NCI-H526 (cell line): ENCODE measurements at regions not wholly inside any gene's neighbourhood (a gene's known extent, or its start where the extent isn't known, plus 50 kb on each side); places are given as distances from the start of the nearest gene placed in this dataset.

ENCODE experiments used
- DNase-seq, 2 experiments: peaks; one replicate each; lab custom pipeline; 2025; lab: John Stamatoyannopoulos, UW

DNA sequence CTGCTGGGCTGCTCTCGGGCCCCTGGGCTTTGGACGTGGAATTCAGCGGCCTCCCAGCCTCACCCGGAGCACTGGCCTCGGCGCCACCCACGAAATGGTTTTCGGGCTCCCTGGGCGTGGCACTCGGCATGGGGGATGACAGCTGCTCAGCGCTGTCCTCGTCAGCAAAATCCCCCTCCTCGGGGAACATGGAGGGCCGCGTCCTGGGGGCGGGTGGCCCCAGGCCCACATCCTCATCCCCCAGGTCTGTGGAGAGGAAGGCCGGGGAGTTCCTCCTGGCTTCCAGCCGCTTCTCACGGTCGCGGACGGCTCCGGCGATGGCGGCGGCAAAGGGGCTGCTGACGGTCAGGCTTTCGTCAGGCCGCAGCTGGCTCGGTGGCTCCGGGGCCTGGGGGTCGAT lies 88.4 kb downstream of the CTTN start:
- DNase-seq, result no peak

DNA sequence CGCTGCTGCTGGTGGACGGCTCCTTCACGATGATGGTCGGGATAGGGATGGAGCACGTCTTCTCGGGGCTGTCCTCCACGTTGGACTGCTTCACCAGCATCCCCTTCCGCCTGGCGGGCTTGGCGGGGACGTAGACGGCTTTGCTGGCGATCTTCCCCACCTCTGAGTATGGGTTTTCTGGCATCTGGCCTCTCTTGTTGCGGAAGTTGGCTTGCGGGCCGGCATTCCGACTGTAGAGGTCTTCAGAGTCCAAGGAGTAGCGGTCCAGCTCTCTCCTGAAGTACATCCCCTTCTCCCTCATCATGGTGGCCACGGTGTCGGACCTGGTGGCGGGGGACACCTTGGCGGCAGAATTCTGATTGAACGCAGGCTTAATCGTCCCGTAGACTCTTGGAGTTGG lies 88.8 kb downstream of the CTTN start:
- no peak for DNase-seq

DNA sequence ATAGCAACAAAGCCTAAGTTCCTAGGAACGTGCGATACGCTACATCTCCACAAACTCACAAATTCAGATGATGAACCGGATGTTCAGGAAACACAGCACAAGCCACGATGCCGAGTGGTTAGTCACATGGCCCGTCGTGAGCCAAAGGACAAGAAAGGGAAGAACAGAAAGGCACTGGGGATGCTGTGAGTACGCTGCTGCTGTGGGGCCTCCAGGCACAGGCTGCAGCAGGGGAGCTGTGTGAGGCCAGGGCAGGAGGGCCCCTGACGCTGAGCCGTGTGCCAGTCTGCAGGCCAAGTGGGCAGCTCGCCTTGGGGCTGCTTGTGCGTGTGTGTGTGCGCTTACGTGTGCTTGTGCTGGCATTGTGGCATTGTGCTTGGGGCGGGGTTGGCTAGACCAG lies 89.4 kb downstream of the CTTN start:
- no peak for DNase-seq

DNA sequence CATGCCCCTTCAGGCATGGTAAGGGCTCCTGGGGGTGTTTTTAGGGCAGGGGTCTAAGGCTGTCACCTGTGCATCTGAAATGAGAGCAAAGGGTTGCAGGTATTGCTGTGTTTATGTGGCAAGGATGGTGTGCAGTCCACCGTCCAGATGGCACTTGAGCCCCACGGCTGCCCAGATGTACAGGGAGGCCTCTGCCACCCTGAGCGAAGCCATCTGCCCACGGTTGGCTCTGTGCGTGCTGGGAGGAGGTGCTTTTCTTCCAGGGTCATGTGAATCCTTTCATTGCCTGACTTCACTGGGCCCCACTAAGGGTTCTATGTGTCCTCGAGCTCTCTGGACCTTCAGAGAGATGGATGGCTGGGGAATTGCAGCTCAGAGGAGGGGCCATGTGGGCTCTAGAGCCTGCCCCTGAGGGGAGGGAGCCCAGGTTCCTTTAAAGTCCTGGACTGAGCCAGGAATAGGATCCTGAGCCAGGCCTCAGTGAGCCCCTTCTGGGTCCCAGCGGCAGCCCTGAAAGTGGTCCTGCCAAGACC lies 89.9 kb downstream of the CTTN start:
- DNase-seq, result no peak

DNA sequence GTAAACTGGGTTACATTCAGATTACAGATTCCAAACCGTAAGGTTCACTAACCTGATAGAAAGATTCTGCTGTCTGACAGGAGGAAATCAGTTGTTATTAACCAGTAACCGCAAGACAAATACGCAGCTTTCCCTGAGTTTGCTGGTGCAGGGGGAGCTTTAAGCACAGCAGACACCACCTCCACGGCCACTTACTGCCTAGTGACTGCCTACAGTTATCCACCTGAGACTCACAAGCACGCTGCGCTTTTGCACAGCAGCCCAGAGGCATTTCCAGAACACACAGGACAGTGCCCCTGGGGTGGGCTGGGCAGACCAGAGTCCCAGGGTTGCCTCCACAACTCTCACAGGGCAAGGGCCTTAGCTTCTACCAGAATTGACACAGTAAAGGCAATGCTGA lies 90.9 kb downstream of the CTTN start:
- no peak for DNase-seq

DNA sequence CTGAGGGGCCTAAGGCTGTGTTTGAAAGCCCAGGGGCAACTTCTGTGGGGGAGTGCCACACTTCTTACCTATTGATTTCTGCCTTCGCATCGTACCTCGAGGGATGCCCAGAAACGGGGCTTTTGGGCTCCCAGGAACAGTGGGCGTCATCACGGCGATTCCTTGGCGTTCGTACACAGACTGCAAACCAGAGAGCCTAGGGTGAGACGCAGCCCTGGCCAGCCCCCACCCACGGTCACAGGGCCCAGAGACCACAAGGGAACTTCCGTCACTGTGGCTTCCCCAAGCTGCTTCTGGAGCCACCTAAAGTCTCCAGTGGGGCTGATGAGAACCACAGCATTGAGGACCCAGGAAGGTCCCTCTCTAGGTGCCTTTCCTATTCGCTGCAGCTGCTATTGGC lies 91.9 kb downstream of the CTTN start:
- DNase-seq, result no peak

DNA sequence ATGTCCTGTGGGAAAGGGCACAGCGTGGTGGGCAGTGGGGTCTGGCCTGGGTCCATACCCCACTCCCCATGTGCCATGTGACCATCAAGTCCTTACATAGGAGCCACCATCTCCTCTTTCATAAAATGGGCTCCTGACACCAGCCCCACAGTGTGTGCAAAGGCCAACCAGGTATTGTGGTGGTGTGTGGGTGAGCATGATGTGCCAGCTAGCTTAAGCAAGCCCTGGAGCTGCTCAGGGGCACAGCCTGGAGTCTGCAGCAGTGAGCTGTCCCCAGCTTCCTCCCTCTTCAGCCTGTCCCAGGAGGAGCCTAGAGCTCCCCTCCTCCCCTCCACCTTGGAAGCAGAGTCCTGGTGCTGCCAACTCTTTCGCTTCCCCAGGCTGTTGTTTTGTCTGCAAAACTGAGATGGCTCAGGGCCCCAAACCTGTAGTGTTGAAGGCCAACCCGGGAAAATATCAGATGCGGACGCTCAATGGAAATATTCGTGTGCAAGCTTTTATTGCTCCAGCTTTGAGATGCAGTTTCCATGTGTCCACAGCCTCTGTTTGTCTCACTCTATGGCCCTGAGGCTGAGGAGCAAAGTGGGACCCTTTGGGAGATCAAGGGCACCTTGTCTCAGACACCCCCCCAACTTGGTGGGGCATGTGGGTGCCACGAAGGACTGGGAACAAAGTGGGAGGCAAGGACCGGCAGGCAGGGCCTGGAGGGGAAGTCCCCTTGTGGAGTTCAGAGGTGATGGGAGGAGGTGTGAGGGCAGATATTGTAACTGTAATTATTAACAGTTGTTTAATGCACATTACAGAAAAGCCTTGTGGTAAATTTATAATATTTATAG lies 92.6 kb downstream of the CTTN start:
- DNase-seq, result no peak

DNA sequence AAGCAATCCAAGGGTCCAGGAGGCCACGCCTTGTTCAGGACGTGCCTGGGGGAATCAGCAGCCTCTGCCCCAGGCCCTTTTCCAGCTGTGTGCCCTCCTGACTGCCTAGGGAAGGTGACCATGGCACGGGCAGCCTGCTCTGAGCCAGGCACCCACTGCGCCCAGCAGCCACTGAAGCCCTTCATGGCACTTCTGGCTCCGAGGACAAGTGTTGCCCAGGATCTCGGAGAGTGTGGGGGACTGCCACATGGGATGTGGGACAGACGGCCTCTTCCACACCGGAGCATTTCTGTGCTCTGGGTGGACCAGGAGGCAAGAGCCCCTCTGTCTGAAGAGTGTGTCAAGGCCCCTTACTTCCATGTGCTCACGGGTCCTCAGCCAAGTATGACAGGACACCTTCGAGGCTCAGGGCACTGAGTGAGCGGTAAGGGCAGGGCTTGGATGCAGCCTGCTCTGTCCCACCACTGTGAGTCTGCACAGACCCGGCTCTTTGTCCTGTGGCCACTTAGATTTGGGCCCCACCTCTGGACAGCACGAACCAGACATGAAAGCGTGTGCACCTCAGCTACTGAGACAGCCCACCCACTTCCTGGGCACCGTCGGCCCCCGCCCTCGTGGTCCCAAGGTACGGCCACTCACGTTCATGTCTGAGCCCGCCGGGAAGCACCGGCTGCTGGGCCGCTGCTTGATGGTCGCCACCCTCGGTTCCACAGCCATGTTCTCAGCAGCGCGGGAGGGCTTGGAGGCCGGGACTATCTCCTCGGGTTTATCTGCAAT lies 93.6 kb downstream of the CTTN start:
- DNase-seq, result no peak

DNA sequence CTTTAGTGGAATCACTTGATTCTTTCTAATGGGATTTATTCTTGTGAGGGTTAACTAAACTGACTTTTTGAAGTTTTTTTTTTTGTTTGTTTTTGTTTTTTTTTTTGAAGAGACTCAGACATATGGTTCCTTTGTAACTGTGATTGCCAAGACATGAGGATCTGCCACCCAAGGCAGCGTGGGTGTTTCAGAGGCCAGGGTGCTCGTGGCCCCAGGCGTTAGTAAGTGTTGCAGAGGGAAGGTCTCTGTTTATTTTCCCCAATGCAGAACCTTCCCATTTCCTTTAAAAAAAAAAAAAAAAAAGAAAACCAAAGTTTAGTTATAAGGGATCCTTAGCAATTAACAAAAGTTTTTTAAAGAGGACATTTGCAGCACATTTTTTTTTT lies 94.8 kb downstream of the CTTN start:
- DNase-seq, result no peak

DNA sequence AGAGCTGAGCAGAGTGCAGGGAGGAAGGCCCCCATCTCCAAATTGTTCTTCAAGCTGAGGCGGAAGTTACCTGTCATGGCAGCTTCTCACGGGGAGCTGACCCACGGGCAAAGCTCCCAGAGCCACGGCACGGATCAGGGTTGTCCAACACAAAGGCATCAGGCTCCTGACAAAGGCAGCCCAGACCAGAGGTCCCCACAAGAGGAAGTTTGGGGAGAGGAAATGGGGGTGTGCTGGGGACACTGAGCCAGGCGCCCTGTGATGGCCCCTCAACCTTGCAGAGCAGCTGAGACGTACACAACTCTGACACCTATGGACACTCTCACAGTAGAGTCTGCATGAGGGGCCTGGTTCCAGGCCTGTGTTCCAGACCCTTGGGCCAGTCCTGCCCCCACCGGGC lies 95.6 kb downstream of the CTTN start:
- DNase-seq, result no peak

DNA sequence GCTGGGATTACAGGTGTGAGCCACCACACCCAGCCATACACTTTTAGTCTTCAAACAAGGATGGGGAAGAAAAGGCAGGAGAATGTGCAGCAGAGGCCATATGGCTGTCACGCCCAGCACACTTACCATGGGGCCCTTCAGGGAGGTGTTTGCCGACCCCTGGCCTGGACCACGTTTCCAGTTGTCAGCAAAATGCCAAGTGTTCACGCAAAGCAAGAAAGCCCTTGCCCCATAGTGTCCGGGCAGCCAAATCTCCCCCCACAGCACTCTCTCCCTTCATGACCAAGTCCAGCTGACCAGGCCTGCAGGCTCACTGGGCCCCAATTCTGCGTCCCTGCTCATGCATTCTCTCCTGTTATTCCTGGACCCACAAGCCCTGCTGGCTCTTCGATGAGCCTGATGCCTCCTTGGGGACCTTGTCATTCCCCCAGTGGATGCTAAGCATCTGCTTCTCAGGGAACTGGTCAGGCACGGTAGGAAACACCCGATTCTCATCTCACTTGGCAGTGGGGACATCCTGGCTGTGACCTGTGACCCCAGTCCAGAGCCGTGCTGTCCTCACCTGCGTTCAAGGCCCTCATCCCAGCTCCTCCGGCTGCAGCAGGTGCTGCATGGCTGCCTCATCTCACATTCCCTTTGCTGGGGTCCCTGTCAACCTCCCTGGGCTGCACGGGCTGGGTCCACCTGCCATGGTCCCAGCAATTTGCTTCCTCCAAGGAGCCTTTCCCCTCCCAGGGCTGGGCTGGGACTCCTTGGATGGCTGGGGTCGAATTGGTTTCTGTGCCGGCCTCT lies 96.4 kb downstream of the CTTN start:
- no peak for DNase-seq

DNA sequence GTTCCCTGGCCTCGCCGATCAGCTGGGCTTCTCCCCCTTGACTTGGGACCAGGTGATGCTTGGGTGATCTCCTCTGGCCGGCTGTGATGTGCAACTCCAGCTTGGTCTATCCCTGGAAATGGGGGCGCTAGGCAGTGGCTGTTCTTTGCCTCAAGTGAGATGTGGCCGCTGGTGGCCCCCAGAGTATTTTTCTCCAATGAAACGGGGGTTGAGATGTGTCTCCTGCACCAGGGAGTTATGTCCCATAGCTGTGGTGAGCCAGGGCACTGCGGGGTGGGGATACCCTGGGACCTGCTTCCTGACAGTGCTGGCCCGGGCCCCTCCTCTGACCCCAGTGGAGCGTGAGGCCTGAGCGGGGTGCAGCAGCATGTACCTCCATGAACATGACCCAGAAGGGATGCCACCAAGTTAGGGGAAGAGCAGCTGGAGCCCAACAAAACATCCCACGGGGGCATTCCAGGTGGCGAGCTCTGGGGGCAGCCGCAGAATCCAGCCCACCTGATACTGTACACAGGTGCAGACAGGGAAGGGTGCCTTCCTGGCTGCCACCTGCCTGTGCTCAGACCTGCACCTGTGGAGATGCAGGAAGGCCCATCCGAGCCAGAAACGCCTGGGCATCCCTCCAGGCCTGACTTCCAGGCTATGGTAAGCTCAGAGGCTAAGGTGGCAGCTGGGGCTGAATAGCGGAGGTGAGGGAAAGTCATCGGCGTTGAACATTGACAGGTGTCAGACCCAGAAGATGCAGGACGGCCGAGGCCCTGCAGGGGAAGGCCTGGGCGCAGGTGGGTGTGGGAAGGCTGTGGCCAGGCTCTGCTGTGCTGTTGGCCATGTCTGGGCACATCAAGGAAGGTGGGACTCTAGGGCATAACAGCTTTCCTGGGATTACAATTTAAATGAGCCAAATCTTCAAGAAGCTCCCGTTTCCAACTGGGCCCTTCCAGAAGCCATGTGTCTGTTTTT lies 97.3 kb downstream of the CTTN start:
- no peak for DNase-seq

DNA sequence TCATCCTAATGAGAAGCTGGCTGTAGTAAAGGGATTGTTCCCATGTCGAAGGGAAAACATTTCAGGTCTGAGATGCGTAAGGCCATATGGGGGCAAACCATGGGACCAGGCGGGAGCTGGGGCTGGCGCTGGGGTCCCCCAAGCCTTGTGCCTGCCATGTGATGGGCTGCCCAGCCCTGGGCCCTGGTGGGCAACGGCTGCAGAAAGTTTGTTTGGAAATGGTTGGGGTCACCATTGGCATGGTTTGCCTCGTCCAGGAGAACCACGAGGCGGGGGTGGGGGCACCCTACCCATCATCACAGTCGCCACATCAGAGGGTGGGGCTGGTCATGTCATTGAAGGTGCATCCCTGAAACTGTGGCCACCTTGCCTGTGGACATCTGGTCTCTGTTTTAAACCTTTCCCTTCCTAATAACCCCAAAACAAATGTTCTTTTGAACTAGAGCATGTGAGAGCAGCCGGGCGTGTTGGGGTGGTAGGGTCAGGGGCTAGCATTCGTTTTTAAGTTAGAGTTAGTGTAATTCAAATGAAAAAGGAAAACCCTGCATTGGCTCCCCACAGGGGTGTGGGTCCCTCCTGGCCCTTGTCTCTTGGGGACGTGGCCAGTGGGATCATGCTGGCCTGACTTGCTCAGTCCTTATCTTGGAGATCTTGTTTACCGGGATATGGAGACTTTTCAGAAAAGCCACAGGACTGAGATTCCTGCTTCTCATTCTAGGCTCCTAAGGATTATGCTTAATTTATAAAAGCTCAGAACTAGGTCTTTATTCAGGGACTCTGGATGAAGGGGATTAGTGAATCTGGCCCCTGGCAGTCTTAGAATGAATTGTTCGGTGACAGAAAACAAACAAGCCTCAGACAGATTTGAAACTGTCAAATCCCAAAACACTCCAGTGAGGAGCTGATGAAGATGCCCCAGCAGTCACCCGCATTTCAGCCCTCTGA lies 98.5 kb downstream of the CTTN start:
- no peak for DNase-seq

DNA sequence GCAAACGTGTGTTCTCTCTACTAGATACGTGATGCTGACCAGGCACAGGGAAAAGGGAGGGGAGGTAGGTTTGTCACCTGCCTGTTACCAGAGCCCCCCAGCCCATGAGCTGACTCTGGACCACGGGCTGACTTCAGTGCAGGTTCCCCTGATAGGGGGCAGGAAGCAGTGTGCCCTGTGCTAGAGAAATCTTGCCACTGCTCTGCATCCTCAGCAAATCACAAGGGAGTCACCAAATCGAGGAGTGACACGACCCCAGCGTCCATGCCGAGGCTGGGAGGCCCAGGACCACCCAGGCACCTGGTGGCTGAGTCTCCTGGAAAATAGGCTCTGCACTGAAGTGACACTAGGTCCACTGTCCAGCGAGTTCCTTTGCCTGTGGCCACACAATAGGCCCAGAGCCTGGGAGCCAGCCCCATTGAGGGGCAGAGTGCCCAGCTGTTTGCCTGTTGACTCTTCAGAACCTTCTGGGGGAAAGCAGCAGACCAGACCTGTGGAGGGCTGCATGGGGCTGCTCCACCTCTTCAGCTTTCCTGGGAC lies 99.3 kb downstream of the CTTN start:
- no peak for DNase-seq

DNA sequence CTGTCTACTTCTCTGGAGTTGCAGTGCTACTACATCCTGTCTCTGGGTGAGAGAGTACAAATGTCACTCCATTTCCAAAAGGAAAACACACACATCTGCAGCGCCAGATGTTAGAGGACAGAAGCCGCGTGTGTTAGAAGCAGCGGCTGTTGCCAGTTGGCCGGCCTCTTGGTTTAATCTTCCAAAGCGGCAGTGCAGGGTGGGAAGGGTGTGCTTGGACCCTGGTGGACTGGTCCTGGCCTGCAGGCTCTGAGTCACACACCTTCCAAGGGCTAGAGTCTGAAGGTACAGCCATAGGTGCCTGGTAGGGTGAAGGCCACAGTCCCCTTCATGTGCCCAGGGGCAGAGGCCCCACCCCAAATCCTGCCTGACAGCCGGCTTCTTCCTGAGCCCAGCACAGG lies 99.8 kb downstream of the CTTN start:
- no peak for DNase-seq

DNA sequence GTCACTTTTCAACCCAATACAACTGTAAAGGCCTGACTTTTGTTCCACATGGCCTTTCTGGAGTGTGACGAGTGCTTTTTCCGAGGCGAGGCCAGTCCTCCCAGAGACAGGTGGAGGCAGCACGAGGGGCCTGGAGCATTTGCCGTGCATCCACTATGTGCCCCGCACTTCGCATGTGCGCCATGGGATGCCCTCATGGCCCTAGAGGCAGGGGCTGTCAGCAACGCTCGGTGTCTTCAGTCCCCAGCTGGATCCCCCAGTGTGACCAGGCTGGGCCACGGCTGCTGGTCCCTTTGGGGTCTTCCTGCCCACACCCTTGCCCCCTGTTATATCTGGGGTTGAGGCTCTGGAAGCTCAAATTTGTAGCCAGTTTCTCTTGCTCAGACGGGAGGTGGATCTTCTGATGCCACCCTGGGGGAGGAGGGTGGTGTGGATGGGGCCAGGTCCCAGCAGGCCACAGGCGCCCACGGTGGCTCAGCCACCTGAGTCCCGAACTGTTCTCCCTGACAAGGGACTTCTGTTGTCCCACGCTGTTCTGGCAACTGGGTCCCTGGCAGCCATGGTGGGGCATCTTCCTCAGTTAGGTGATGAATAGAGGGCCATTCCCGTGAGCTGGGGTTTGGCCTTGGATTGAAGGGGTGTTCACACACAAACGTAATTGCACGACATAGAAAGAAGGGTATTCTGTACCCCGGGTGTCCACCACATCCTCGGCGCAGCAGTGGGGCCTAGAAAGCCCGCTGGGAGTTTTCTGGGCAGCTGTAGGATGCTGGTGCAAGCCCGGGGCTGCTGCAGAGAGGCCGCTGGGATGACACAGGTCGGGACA lies 100.9 kb downstream of the CTTN start:
- DNase-seq, result no peak

DNA sequence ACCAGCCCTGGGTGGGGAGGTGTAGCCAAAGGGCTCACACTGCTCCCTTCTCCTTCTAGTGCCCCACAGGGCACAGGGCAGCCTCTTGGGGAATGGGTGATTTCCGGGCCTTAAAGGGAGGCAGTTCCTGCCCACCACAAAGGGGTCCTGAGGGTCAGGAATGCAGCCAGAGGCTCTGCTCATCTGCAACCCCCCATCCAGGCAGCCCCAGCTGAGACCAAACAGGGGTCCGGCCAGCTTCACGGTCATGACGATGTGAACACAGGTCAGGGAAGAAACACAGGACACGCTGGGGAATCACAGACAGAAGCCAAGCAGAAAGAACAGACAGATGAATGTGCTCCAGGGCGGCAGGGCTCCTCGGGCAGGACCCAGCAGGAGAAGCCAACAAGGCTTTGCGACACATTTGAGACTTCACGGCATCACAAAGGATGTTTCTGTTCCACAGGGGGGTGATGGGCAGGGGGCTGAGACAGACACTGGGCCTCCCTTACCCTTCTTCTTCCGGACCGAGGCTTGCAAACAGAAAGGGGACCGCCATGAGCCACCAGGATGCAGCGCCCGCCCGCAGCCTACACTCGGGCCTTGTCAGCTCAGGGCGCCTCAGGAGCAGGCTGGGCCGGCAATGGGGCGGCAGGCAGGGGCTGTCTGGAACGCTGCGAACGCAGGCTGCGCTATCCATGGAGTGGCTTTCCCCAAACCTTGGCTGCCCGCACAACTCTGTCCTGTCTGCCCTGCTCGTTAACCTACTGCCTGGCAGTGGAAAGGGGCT lies 101.9 kb downstream of the CTTN start:
- DNase-seq, result no peak
